NCI-H2171 (cell line): ENCODE measurements at regions not wholly inside any gene's neighbourhood (a gene's known extent, or its start where the extent isn't known, plus 50 kb on each side); places are given as distances from the start of the nearest gene placed in this dataset.
A peak's percentile ranks its signal among the peaks of the same experiment; 100 is the strongest.

Experiments used
- DNase-seq: peaks from one replicate; lab custom pipeline; 2025; lab: John Stamatoyannopoulos, UW

- no peak for DNase-seq
These were observed 205.9 kb upstream of the GBE1 start for GRCh38 chr3:81967393-81967792.

- DNase-seq = no peak
These were observed 204.3 kb upstream of the GBE1 start for GRCh38 chr3:81965696-81966095.

GRCh38 chr3:81962396-81962795 is 201.0 kb upstream of the GBE1 start:
- DNase-seq = no peak

GRCh38 chr3:81958972-81959640 is 197.7 kb upstream of the GBE1 start:
- DNase-seq = no peak

- no peak for DNase-seq
These were observed 194.4 kb upstream of the GBE1 start for GRCh38 chr3:81955878-81956277.

GRCh38 chr3:81953111-81953510 is 191.7 kb upstream of the GBE1 start:
- no peak for DNase-seq

GRCh38 chr3:81952141-81952540 is 190.7 kb upstream of the GBE1 start:
- no peak for DNase-seq

- no peak for DNase-seq
These were observed 190.2 kb upstream of the GBE1 start for GRCh38 chr3:81951636-81952035.

GRCh38 chr3:81951106-81951505 is 189.7 kb upstream of the GBE1 start:
- DNase-seq = no peak

GRCh38 chr3:81947359-81947758 is 185.9 kb upstream of the GBE1 start:
- no peak for DNase-seq

- DNase-seq = no peak
These were observed 177.2 kb upstream of the GBE1 start for GRCh38 chr3:81938681-81939080.

- no peak for DNase-seq
These were observed 175.4 kb upstream of the GBE1 start for GRCh38 chr3:81936817-81937216.

- DNase-seq = no peak
These were observed 171.2 kb upstream of the GBE1 start for GRCh38 chr3:81932681-81933080.

GRCh38 chr3:81931265-81932251 is 170.1 kb upstream of the GBE1 start:
- no peak for DNase-seq

- DNase-seq = no peak
These were observed 168.3 kb upstream of the GBE1 start for GRCh38 chr3:81929697-81930096.

GRCh38 chr3:81927811-81928210 is 166.4 kb upstream of the GBE1 start:
- no peak for DNase-seq

- DNase-seq = no peak
These were observed 163.9 kb upstream of the GBE1 start for GRCh38 chr3:81925385-81925784.

GRCh38 chr3:81923038-81923437 is 161.6 kb upstream of the GBE1 start:
- DNase-seq = no peak

- DNase-seq = no peak
These were observed 161.0 kb upstream of the GBE1 start for GRCh38 chr3:81922404-81922803.

GRCh38 chr3:81920816-81921215 is 159.4 kb upstream of the GBE1 start:
- peak; percentile 59 for DNase-seq

GRCh38 chr3:81916890-81917289 is 155.4 kb upstream of the GBE1 start:
- DNase-seq = no peak

GRCh38 chr3:81913886-81914663 is 152.6 kb upstream of the GBE1 start:
- DNase-seq = no peak

- no peak for DNase-seq
These were observed 149.8 kb upstream of the GBE1 start for GRCh38 chr3:81911221-81911620.
